SK-N-SH (cell line): ENCODE measurements at regions not wholly inside any gene's neighbourhood (a gene's known extent, or its start where the extent isn't known, plus 50 kb on each side); places are given as distances from the start of the nearest gene placed in this dataset.

Experiments used
- CTCF ChIA-PET: fragments of 300-600, 350-600 bp; formaldehyde crosslinking; extraction: SDS; loops from one replicate; lab custom pipeline; 2021; lab: Yijun Ruan, JAX
- POLR2A ChIA-PET: fragments of 350-600 bp; sonication (Branson Sonifier 250); formaldehyde crosslinking; extraction: SDS; loops from one replicate; lab custom pipeline; 2020; ENCODE audit warnings: antibody characterized with exemption, inconsistent platforms; lab: Yijun Ruan, JAX
- DNase-seq: peaks from one replicate; pipeline ENCODE4 v3.0.0; 2012
- H2AFZ ChIP-seq: fragments of 200-600 bp; sonication (generic); 2 replicates; pipeline ENCODE4 v1.8.1; 2016; ENCODE audit warnings: antibody characterized with exemption, mild to moderate bottlenecking, low read depth
- H3F3A ChIP-seq: fragments of 200-600 bp; sonication (generic); replicated peaks from 2 replicates; pipeline ENCODE3; 2016; ENCODE audit warnings: antibody characterized with exemption, mild to moderate bottlenecking; ENCODE audit not compliant: insufficient read depth
- H3K27ac ChIP-seq, 2 experiments: fragments of 200-500 bp in 1 of 2; fragments of 200-600 bp in 1 of 2; sonication (Bioruptor generic) in 1 of 2; sonication (generic), shearing (Covaris generic) in 1 of 2; 2 replicates each; pipeline versions ENCODE4 v1.5.1 to v1.6.1; 2014 to 2016; ENCODE audit warnings: low read depth in 2 of 2, inconsistent platforms in 1 of 2, low read length in 1 of 2, mild to moderate bottlenecking in 1 of 2, mixed read lengths in 1 of 2
- H3K27me3 ChIP-seq: fragments of 200-600 bp; sonication (generic), shearing (Covaris generic); 2 replicates; pipeline ENCODE4 v1.6.1; 2016; ENCODE audit warnings: mixed run types; ENCODE audit not compliant: insufficient read depth
- H3K36me3 ChIP-seq, 2 experiments: fragments of 200-500 bp in 1 of 2; fragments of 200-600 bp in 1 of 2; sonication (Bioruptor generic) in 1 of 2; sonication (generic) in 1 of 2; replicated peaks in 1 of 2; 2 replicates each; pipeline versions ENCODE3 to v1.5.1; 2014 to 2016; ENCODE audit warnings: low read length in 1 of 2, mild to moderate bottlenecking in 1 of 2; ENCODE audit not compliant: insufficient read depth in 2 of 2, control insufficient read depth in 1 of 2
- H3K4me1 ChIP-seq, 2 experiments: fragments of 200-500 bp in 1 of 2; fragments of 200-600 bp in 1 of 2; sonication (Bioruptor generic) in 1 of 2; sonication (generic), shearing (Covaris generic) in 1 of 2; 2 replicates each; pipeline versions ENCODE4 v1.5.1 to v1.6.1; 2014 to 2016; ENCODE audit warnings: low read depth in 1 of 2, low read length in 1 of 2, mixed run types in 1 of 2; ENCODE audit not compliant: insufficient read depth in 2 of 2, control insufficient read depth in 1 of 2
- H3K4me2 ChIP-seq: fragments of 200-600 bp; sonication (generic), shearing (Covaris generic); 2 replicates; pipeline ENCODE4 v1.6.1; 2017; ENCODE audit warnings: mixed run types
- H3K4me3 ChIP-seq, 2 experiments: fragments of 200-500 bp in 1 of 2; fragments of 200-600 bp in 1 of 2; sonication (Bioruptor generic) in 1 of 2; sonication (generic), shearing (Covaris generic) in 1 of 2; 2 replicates each; pipeline versions ENCODE4 v1.5.1 to v1.8.1; 2014 to 2016; ENCODE audit warnings: low read depth in 2 of 2, inconsistent platforms in 1 of 2, low read length in 1 of 2, mild to moderate bottlenecking in 1 of 2, mixed read lengths in 1 of 2, moderate library complexity in 1 of 2
- H3K79me2 ChIP-seq: fragments of 200-600 bp; sonication (generic); 2 replicates; pipeline ENCODE4 v1.8.1; 2017; ENCODE audit warnings: mild to moderate bottlenecking; ENCODE audit not compliant: insufficient read depth
- H3K9ac ChIP-seq: fragments of 200-600 bp; sonication (generic); 2 replicates; pipeline ENCODE4 v1.6.1; 2017; ENCODE audit warnings: mixed run types
- H3K9me2 ChIP-seq: fragments of 200-600 bp; sonication (generic); 2 replicates; pipeline ENCODE4 v1.6.1; 2017; ENCODE audit warnings: mixed run types
- H3K9me3 ChIP-seq: fragments of 200-600 bp; sonication (generic); 2 replicates; pipeline ENCODE4 v1.6.1; 2017; ENCODE audit warnings: mixed run types, mild to moderate bottlenecking, moderate library complexity
- H4K20me1 ChIP-seq: fragments of 200-600 bp; sonication (generic); 2 replicates; pipeline ENCODE4 v1.6.1; 2017; ENCODE audit warnings: mild to moderate bottlenecking, mixed run types; ENCODE audit not compliant: insufficient read depth
- CHD2 ChIP-seq: fragments of 150-350 bp; IDR thresholded peaks from 2 replicates; pipeline ENCODE4 v1.6.1; 2018; ENCODE audit warnings: low read length; ENCODE audit not compliant: partially characterized antibody
- ELF1 ChIP-seq: IDR thresholded peaks from 2 replicates; pipeline ENCODE4 v1.4.0; 2012
- EZH2phosphoT487 ChIP-seq: fragments of 200-600 bp; sonication (generic); IDR thresholded peaks from 2 replicates; pipeline ENCODE4 v1.6.1; 2017; ENCODE audit warnings: low read depth, mixed run types, mild to moderate bottlenecking, antibody characterized with exemption, moderate library complexity, borderline replicate concordance
- FOXJ3 ChIP-seq: sonication (generic); formaldehyde crosslinking; IDR thresholded peaks from 2 replicates; pipeline ENCODE4 v1.5.1; 2020; ENCODE audit warnings: mild to moderate bottlenecking, missing genetic modification reagents
- FOXM1 ChIP-seq: IDR thresholded peaks from 2 replicates; pipeline ENCODE4 v1.4.0; 2012; ENCODE audit warnings: low read depth, mild to moderate bottlenecking
- GABPA ChIP-seq: IDR thresholded peaks from 2 replicates; pipeline ENCODE4 v1.4.0; 2012; ENCODE audit warnings: low read depth, mild to moderate bottlenecking
- GATA2 ChIP-seq: sonication (generic); formaldehyde crosslinking; IDR thresholded peaks from 2 replicates; pipeline ENCODE4 v1.5.0; 2020; ENCODE audit warnings: mild to moderate bottlenecking, missing genetic modification reagents
- JUND ChIP-seq: IDR thresholded peaks from 2 replicates; pipeline ENCODE4 v1.4.0; 2012
- MXI1 ChIP-seq: IDR thresholded peaks from 2 replicates; pipeline ENCODE4 v1.6.1; 2012; ENCODE audit warnings: mild to moderate bottlenecking, low read depth, low read length, improper control_type of control experiment
- RAD21 ChIP-seq: IDR thresholded peaks from 2 replicates; pipeline ENCODE4 v1.6.1; 2012; ENCODE audit warnings: mild to moderate bottlenecking, low read length
- RCOR1 ChIP-seq: fragments of 150-350 bp; IDR thresholded peaks from 2 replicates; pipeline ENCODE4 v1.6.1; 2017; ENCODE audit warnings: antibody characterized with exemption, low read length
- RFX5 ChIP-seq: IDR thresholded peaks from 2 replicates; pipeline ENCODE4 v1.6.1; 2012; ENCODE audit warnings: mild to moderate bottlenecking, improper control_type of control experiment, low read length
- SMC3 ChIP-seq: IDR thresholded peaks from 2 replicates; pipeline ENCODE4 v1.6.1; 2012; ENCODE audit warnings: low read depth, low read length, improper control_type of control experiment
- TAF1 ChIP-seq: IDR thresholded peaks from 2 replicates; pipeline ENCODE4 v1.6.1; 2012; ENCODE audit warnings: low read depth, mild to moderate bottlenecking, low read length, moderate library complexity, borderline replicate concordance
- TEAD4 ChIP-seq: IDR thresholded peaks from 2 replicates; pipeline ENCODE4 v1.4.0; 2012; ENCODE audit warnings: mild to moderate bottlenecking, borderline replicate concordance; ENCODE audit not compliant: insufficient read depth
- YY1 ChIP-seq: IDR thresholded peaks from 2 replicates; pipeline ENCODE4 v1.4.0; 2012; ENCODE audit warnings: low read depth, mild to moderate bottlenecking
- WGBS: methylation state at CpG from one replicate; pipeline ENCODE4 v1.1.6; 2017; ENCODE audit warnings: low lambda C conversion rate; 5-methylcytosine and 5-hydroxymethylcytosine counted together
- TF ChIP-seq, protein P1 (sequence below): IDR thresholded peaks from 2 replicates; pipeline ENCODE4 v1.6.1; 2012; ENCODE audit warnings: mild to moderate bottlenecking, low read depth, low read length, moderate library complexity
- TF ChIP-seq, protein P2 (sequence below): fragments of 150-350 bp; IDR thresholded peaks from 2 replicates; pipeline ENCODE4 v1.6.1; 2016; ENCODE audit warnings: mild to moderate bottlenecking, low read depth, low read length

DNA sequence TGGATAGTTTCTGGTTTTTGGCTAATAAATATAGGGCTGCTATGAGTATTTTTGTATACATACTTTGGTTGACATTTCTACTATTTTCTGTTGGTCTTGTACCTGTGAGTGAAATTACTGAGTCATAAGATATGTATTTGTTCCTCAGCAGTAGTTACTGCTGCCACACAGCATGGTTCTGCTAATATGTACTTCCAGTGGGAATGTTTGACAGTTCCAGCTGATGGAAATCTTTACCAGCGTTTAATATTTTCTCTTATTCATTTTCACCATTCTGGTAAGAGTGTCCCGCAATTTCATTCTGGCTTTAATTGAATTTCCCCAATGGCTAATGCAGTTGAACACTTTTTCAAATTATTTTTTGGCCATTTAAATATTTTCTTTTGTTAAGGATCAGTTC is 57.9 kb upstream of the IL1R1 start:
- H3K36me3 ChIP-seq, result no peaks in the 10 kb centered on the region
- no peak overlapping the region for H3K4me3 ChIP-seq
- no peak overlapping the region for H2AFZ ChIP-seq
- ChIA-PET POLR2A (no interaction called here), CTCF (no interaction called here)
- H3K27me3 ChIP-seq, result no peaks in the 10 kb centered on the region
- TF ChIP-seq, protein P1, sequence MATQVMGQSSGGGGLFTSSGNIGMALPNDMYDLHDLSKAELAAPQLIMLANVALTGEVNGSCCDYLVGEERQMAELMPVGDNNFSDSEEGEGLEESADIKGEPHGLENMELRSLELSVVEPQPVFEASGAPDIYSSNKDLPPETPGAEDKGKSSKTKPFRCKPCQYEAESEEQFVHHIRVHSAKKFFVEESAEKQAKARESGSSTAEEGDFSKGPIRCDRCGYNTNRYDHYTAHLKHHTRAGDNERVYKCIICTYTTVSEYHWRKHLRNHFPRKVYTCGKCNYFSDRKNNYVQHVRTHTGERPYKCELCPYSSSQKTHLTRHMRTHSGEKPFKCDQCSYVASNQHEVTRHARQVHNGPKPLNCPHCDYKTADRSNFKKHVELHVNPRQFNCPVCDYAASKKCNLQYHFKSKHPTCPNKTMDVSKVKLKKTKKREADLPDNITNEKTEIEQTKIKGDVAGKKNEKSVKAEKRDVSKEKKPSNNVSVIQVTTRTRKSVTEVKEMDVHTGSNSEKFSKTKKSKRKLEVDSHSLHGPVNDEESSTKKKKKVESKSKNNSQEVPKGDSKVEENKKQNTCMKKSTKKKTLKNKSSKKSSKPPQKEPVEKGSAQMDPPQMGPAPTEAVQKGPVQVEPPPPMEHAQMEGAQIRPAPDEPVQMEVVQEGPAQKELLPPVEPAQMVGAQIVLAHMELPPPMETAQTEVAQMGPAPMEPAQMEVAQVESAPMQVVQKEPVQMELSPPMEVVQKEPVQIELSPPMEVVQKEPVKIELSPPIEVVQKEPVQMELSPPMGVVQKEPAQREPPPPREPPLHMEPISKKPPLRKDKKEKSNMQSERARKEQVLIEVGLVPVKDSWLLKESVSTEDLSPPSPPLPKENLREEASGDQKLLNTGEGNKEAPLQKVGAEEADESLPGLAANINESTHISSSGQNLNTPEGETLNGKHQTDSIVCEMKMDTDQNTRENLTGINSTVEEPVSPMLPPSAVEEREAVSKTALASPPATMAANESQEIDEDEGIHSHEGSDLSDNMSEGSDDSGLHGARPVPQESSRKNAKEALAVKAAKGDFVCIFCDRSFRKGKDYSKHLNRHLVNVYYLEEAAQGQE, result no peak
- no peak for TF ChIP-seq MXI1
- no peak for TF ChIP-seq TAF1
- no peak for TF ChIP-seq CHD2
- no peak for TF ChIP-seq RAD21
- TF ChIP-seq, protein P2, sequence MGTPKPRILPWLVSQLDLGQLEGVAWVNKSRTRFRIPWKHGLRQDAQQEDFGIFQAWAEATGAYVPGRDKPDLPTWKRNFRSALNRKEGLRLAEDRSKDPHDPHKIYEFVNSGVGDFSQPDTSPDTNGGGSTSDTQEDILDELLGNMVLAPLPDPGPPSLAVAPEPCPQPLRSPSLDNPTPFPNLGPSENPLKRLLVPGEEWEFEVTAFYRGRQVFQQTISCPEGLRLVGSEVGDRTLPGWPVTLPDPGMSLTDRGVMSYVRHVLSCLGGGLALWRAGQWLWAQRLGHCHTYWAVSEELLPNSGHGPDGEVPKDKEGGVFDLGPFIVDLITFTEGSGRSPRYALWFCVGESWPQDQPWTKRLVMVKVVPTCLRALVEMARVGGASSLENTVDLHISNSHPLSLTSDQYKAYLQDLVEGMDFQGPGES, result no peak
- TF ChIP-seq RFX5, result no peak
- TF ChIP-seq FOXJ3, result no peak
- TF ChIP-seq YY1, result no peak
- no peak for TF ChIP-seq EZH2phosphoT487
- TF ChIP-seq ELF1, result no peak
- TF ChIP-seq FOXM1, result no peak
- TF ChIP-seq JUND, result no peak
- no peak for TF ChIP-seq GATA2 (CRISPR knock-in tag)
- H3K9ac ChIP-seq, result no peak overlapping the region
- DNase-seq, result no peak
- H3F3A ChIP-seq, result no peaks in the 10 kb centered on the region
- H3K4me2 ChIP-seq, result no peak overlapping the region
- H3K9me2 ChIP-seq, result no peaks in the 10 kb centered on the region
- no peaks in the 10 kb centered on the region; a peak in 1 of 4 replicates for H3K4me1 ChIP-seq
- H4K20me1 ChIP-seq, result no peaks in the 10 kb centered on the region
- H3K79me2 ChIP-seq, result no peaks in the 10 kb centered on the region
- H3K27ac ChIP-seq, result no peak overlapping the region
- no peaks in the 10 kb centered on the region; the same call in 1 of the 2 replicates for H3K9me3 ChIP-seq
- 32% methylated on average over 2 of the region's 2 CpGs for WGBS

DNA sequence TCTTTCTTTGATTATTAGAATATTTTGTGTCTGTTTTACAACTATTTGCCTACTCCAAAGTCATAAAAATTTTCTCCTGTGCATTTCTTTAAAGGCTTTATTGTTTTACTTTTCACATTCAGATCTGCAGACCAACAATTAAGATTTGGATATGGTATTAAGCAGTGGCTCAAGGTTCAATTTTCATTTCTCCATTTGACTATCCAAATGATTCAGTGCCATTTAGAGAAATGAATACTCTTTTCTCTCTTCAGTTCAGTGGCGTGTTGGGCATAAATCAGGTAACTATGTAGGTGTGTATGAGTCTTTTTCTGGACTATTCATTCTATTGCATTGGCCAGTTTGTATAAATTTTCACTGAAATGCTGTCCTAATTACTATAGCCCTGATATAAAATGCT is 57.3 kb upstream of the IL1R1 start:
- Histone ChIP-seq H3K79me2 (no peaks in the 10 kb centered on the region), H3K9ac (no peak overlapping the region), H3K4me1 (no peaks in the 10 kb centered on the region; a peak in 1 of 4 replicates), H3K4me3 (no peak overlapping the region), H3K27me3 (no peaks in the 10 kb centered on the region), H3K9me3 (peaks cover 2% of the 10 kb centered on the region; the same call in 1 of the 2 replicates), H4K20me1 (no peaks in the 10 kb centered on the region), H3K4me2 (no peak overlapping the region), H3K9me2 (no peaks in the 10 kb centered on the region), H3K36me3 (no peaks in the 10 kb centered on the region), H3K27ac (no peak overlapping the region), H3F3A (no peaks in the 10 kb centered on the region), H2AFZ (no peak overlapping the region)
- no peak for DNase-seq
- ChIA-PET POLR2A (no interaction called here), CTCF (interaction anchor here (0.9 kb wide), 1 partner anchor 65 kb away, joined by 3 read pairs; no protein-coding TSS in a partner anchor)
- WGBS, result 60% methylated on average over 1 of the region's 1 CpG
- TF ChIP-seq GABPA (no peak), TAF1 (no peak), SMC3 (no peak), FOXM1 (no peak), RCOR1 (no peak), YY1 (no peak), MXI1 (no peak), EZH2phosphoT487 (no peak), FOXJ3 (no peak), GATA2 (CRISPR knock-in tag) (no peak), TEAD4 (no peak)
- TF ChIP-seq, protein P1, result no peak
- TF ChIP-seq, protein P2, result no peak
